Osteoblast (primary cell): ENCODE measurements at regions not wholly inside any gene's neighbourhood (a gene's known extent, or its start where the extent isn't known, plus 50 kb on each side); places are given as distances from the start of the nearest gene placed in this dataset.

Source experiments
- DNase-seq: peaks from one replicate; pipeline ENCODE4 v3.0.0; 2011; ENCODE audit warnings: low spot score, mixed read lengths; ENCODE audit not compliant: insufficient read length; ENCODE audit errors: missing footprints
- H2AFZ ChIP-seq: 2 replicates; pipeline ENCODE4 v1.6.0; 2011; ENCODE audit warnings: mild to moderate bottlenecking, low read length
- H3K27ac ChIP-seq: 2 replicates; pipeline ENCODE4 v1.5.1; 2011; ENCODE audit warnings: mild to moderate bottlenecking, low read depth, low read length, moderate library complexity
- H3K27me3 ChIP-seq: 2 replicates; pipeline ENCODE4 v1.6.0; 2012; ENCODE audit warnings: mild to moderate bottlenecking, control low read depth, inconsistent platforms, low read length, moderate library complexity; ENCODE audit not compliant: insufficient read depth
- H3K36me3 ChIP-seq: 2 replicates; pipeline ENCODE4 v1.5.1; 2011; ENCODE audit warnings: mild to moderate bottlenecking, low read length, control low read depth, moderate library complexity; ENCODE audit not compliant: insufficient read depth
- H3K4me1 ChIP-seq: 2 replicates; pipeline ENCODE4 v1.5.1; 2011; ENCODE audit warnings: mild to moderate bottlenecking, low read length, control low read depth, moderate library complexity; ENCODE audit not compliant: insufficient read depth
- H3K4me2 ChIP-seq: 2 replicates; pipeline ENCODE4 v1.6.0; 2011; ENCODE audit warnings: mild to moderate bottlenecking, low read length; ENCODE audit not compliant: insufficient read depth
- H3K4me3 ChIP-seq: fragments of 200-600 bp; sonication (generic); 3 replicates; pipeline ENCODE4 v1.5.1; 2012; ENCODE audit warnings: mild to moderate bottlenecking, low read length, inconsistent platforms; ENCODE audit not compliant: insufficient read depth
- H3K79me2 ChIP-seq: 2 replicates; pipeline ENCODE4 v1.6.0; 2012; ENCODE audit warnings: mild to moderate bottlenecking, low read length, control low read depth, inconsistent platforms; ENCODE audit not compliant: insufficient read depth
- H3K9me3 ChIP-seq: 2 replicates; pipeline ENCODE4 v1.5.1; 2011; ENCODE audit warnings: low read depth, low read length, control low read depth
- H4K20me1 ChIP-seq: 2 replicates; pipeline ENCODE4 v1.6.0; 2012; ENCODE audit warnings: mild to moderate bottlenecking, low read length, control low read depth; ENCODE audit not compliant: insufficient read depth
- CTCF ChIP-seq: IDR thresholded peaks from 2 replicates; pipeline ENCODE4 v1.5.1; 2011; ENCODE audit warnings: mild to moderate bottlenecking, low read depth, low read length, moderate library complexity; ENCODE audit errors: extremely low read depth

GRCh38 chr18:78511666-78512601 is 467.7 kb upstream of the SALL3 start:
- Histone ChIP-seq H4K20me1 (no peaks in the 10 kb centered on the region), H3K9me3 (peaks cover 8% of the 10 kb centered on the region), H3K36me3 (no peaks in the 10 kb centered on the region), H3K27ac (no peak overlapping the region), H2AFZ (no peak overlapping the region), H3K4me3 (no peak overlapping the region), H3K4me1 (no peaks in the 10 kb centered on the region), H3K79me2 (no peaks in the 10 kb centered on the region), H3K4me2 (no peak overlapping the region), H3K27me3 (no peaks in the 10 kb centered on the region)
- DNase-seq, result no peak
- no peak for TF ChIP-seq CTCF

GRCh38 chr18:78514910-78515670 is 464.5 kb upstream of the SALL3 start:
- no peaks in the 10 kb centered on the region for H3K9me3 ChIP-seq
- TF ChIP-seq CTCF, result no peak
- no peaks in the 10 kb centered on the region for H3K27me3 ChIP-seq

GRCh38 chr18:78517328-78517727 is 462.3 kb upstream of the SALL3 start:
- Histone ChIP-seq H2AFZ (no peak overlapping the region), H3K79me2 (no peaks in the 10 kb centered on the region), H3K27ac (no peak overlapping the region), H3K4me2 (no peak overlapping the region), H4K20me1 (no peaks in the 10 kb centered on the region), H3K4me3 (no peak overlapping the region), H3K4me1 (no peaks in the 10 kb centered on the region), H3K27me3 (no peaks in the 10 kb centered on the region), H3K9me3 (no peaks in the 10 kb centered on the region), H3K36me3 (no peaks in the 10 kb centered on the region)
- no peak for DNase-seq
- TF ChIP-seq CTCF, result no peak

More at GRCh38 chr18:78514910-78515670, 464.5 kb upstream of the SALL3 start:
- no peak overlapping the region for H3K27ac ChIP-seq
- H2AFZ ChIP-seq, result no peak overlapping the region
- no peaks in the 10 kb centered on the region for H3K79me2 ChIP-seq
- no peak for DNase-seq
- no peaks in the 10 kb centered on the region for H3K36me3 ChIP-seq
- no peaks in the 10 kb centered on the region for H3K4me1 ChIP-seq
- H4K20me1 ChIP-seq, result no peaks in the 10 kb centered on the region
- H3K4me3 ChIP-seq, result no peak overlapping the region
- no peak overlapping the region for H3K4me2 ChIP-seq

- Histone ChIP-seq H3K4me2 (no peak overlapping the region), H3K4me1 (no peaks in the 10 kb centered on the region), H3K4me3 (no peak overlapping the region), H3K27me3 (no peaks in the 10 kb centered on the region), H3K79me2 (no peaks in the 10 kb centered on the region), H3K27ac (no peak overlapping the region), H4K20me1 (no peaks in the 10 kb centered on the region), H3K9me3 (no peaks in the 10 kb centered on the region), H2AFZ (no peak overlapping the region), H3K36me3 (no peaks in the 10 kb centered on the region)
- no peak for DNase-seq
- TF ChIP-seq CTCF, result no peak
Observed at GRCh38 chr18:78517973-78518372, 461.6 kb upstream of the SALL3 start.
